ENCODE measurements at regions not wholly inside any gene's neighbourhood (a gene's known extent, or its start where the extent isn't known, plus 50 kb on each side); places are given as distances from the start of the nearest gene placed in this dataset.
"Not testable (repeated sequence)": the region's sequence is repeated elsewhere in the genome, so short reads cannot be mapped to it uniquely, and the experiment has no call there.

GRCh38 chr16:22436823-22437652 is 62.6 kb upstream of the CDR2 start:
- under 1% methylated on average over 96 of the region's 96 CpGs for WGBS
- peak; percentile 32 for DNase-seq (ENCODE audit: extremely low spot score)
- Histone ChIP-seq H3K4me3 (ENCODE audit: low read depth, low read length) (peak overlapping the region; percentile 53), H3K27ac (ENCODE audit: low read depth) (peak overlapping the region; percentile 97)
- not testable (repeated sequence) for H3K4me1 ChIP-seq (ENCODE audit: insufficient read depth); H3K36me3 ChIP-seq (ENCODE audit: insufficient read depth)

GRCh38 chr16:22436326-22436822 is 62.0 kb upstream of the CDR2 start:
- H3K27ac ChIP-seq (ENCODE audit: low read depth); DNase-seq (ENCODE audit: extremely low spot score); H3K36me3 ChIP-seq (ENCODE audit: insufficient read depth); H3K4me1 ChIP-seq (ENCODE audit: insufficient read depth); H3K4me3 ChIP-seq (ENCODE audit: low read depth, low read length): not testable (repeated sequence)
- 2% methylated on average over 4 of the region's 6 CpGs for WGBS

DNA sequence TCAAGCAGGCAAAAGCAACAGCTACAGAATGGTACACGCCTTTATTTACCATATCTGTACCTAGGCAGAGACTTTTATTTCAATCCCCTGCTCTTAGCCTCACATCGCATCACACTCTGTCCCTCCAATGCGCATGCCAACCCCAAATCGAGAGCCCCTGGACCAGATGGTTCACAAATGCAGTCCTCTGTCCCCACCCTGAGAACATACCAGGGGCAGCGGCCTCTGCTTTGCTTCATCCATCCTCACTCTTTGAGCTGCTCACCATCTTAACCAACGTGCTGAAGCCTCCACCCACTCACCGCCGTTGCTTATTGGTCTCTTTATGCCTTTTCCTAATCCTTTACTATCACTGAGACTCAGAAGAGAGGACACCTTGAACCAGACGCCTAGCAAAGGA is 56.9 kb upstream of the CDR2 start:
- H3K4me1 ChIP-seq (ENCODE audit: insufficient read depth); H3K36me3 ChIP-seq (ENCODE audit: insufficient read depth); H3K27ac ChIP-seq (ENCODE audit: low read depth); H3K4me3 ChIP-seq (ENCODE audit: low read depth, low read length); DNase-seq (ENCODE audit: extremely low spot score): not testable (repeated sequence)
- 86% methylated on average over 8 of the region's 9 CpGs for WGBS

DNA sequence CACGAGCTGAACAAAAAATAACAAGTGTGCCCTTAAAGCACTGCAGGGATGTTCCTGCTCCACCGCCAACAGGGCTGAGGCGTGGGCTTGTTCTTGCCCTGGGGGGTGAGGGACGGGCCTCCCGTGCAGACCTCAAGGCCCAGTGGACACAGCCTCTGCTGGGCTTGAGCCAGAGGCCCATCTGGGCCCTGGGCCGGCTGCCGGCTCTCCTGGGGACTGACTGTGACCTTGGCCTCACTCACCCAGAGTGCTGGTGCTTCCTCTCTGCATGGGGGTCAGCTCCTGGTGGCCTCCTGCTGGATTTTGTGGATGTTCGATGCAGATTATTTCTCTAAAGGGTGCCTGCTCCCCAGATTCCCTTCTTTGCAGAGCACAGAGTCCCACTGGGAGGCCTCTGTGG is 54.2 kb upstream of the CDR2 start:
- no peak for DNase-seq (ENCODE audit: extremely low spot score)
- 67% methylated on average over 8 of the region's 8 CpGs for WGBS
- Histone ChIP-seq H3K36me3 (ENCODE audit: insufficient read depth) (no peaks in the 10 kb centered on the region), H3K4me3 (ENCODE audit: low read depth, low read length) (no peak overlapping the region), H3K27ac (ENCODE audit: low read depth) (no peak overlapping the region), H3K4me1 (ENCODE audit: insufficient read depth) (no peaks in the 10 kb centered on the region)

DNA sequence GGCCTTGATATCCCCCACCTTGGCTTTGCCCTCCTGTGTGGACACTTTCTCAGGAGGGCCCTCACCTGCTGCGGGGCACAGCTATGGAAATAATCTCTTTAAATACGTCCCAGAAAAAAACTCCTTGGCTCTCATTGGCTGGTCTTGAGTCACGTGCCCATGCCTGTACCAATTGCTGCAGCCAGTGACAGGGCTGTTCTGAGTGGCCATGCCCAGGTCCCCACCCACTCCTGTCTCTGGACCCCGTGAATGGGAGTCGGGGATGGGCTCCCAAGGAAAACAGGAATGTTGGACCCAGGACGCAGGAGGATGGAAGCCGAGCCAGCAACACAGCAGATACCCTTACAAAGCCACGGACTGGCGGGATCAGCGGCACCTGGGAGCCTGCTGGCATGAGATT is 53.1 kb upstream of the CDR2 start:
- Histone ChIP-seq H3K4me3 (ENCODE audit: low read depth, low read length) (no peak overlapping the region), H3K4me1 (ENCODE audit: insufficient read depth) (no peaks in the 10 kb centered on the region), H3K27ac (ENCODE audit: low read depth) (no peak overlapping the region), H3K36me3 (ENCODE audit: insufficient read depth) (no peaks in the 10 kb centered on the region)
- 93% methylated on average over 10 of the region's 10 CpGs for WGBS
- DNase-seq (ENCODE audit: extremely low spot score): no peak

DNA sequence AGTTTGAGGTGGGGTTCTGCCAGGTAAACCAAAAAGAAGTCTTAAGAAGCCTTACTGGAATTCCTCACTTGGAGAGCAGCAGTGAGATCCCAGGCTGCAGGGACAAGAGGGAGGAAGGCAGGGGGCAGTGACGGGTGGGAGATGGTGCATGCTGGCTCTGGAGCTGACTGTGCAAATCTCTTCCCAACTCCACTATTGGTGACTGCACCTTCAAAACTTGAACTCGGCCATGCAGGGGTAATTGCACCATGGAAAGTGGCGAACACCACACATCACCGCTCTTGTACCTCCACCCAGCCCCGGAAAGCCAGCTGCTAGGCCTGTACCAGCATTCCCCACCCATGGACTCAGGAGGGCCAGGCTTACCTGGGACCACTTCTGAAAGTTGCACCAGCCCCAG is 51.4 kb upstream of the CDR2 start:
- DNase-seq (ENCODE audit: extremely low spot score): no peak
- Histone ChIP-seq H3K4me1 (ENCODE audit: insufficient read depth) (no peaks in the 10 kb centered on the region), H3K27ac (ENCODE audit: low read depth) (no peak overlapping the region), H3K36me3 (ENCODE audit: insufficient read depth) (no peaks in the 10 kb centered on the region), H3K4me3 (ENCODE audit: low read depth, low read length) (no peak overlapping the region)
- WGBS: 93% methylated on average over 5 of the region's 5 CpGs

GRCh38 chr16:22425036-22425801 is 50.8 kb upstream of the CDR2 start:
- no peaks in the 10 kb centered on the region for H3K36me3 ChIP-seq (ENCODE audit: insufficient read depth)
- 69% methylated on average over 26 of the region's 26 CpGs for WGBS
- H3K4me1 ChIP-seq (ENCODE audit: insufficient read depth): no peaks in the 10 kb centered on the region
- no peak for DNase-seq (ENCODE audit: extremely low spot score)
- no peak overlapping the region for H3K4me3 ChIP-seq (ENCODE audit: low read depth, low read length)
- no peak overlapping the region for H3K27ac ChIP-seq (ENCODE audit: low read depth)

DNA sequence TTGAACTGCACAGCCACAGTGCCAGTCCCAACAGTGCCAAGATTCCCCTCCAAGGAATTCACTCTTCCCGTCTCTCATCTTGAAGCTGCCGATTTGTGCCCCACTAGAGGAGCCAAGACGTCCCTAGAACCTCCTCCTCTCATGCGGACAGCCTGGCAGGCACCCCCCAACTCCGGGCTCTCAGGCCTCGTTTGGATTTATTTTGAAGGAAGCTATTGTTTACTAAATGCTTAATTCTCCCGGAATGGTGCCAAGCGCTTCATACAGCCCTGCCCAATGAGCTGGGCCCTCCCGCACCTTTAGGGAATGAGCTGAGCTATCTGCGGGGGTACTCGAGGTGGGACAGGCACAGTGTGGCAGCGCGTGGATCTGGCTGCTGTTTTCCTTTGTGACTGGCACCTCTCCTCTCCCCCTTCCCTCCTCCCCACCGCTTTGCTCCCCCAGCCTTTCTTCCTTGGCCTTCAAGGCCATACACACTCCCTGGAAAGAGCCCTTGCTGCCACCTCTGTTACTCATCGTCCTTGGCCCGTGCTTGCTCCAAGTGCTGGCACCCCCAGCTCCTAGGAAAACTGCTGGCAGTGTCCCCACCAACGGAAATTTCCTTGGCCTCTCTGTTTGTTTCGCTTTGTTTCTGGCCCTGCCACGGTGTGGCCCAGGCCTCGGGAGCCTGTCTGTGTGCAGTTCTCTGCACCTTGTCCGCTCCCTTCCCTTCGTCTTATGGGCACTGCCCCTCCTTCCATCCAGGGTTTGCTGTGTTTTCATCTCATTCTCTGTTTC is 49.9 kb upstream of the CDR2 start:
- H3K36me3 ChIP-seq (ENCODE audit: insufficient read depth): no peaks in the 10 kb centered on the region
- H3K27ac ChIP-seq (ENCODE audit: low read depth): peak overlapping the region; percentile 53
- WGBS: 47% methylated on average over 22 of the region's 22 CpGs
- H3K4me1 ChIP-seq (ENCODE audit: insufficient read depth): no peaks in the 10 kb centered on the region
- DNase-seq (ENCODE audit: extremely low spot score): no peak
- H3K4me3 ChIP-seq (ENCODE audit: low read depth, low read length): no peak overlapping the region

All from urinary bladder (tissue), 3 donors.